ENCODE measurements at regions not wholly inside any gene's neighbourhood (a gene's known extent, or its start where the extent isn't known, plus 50 kb on each side); places are given as distances from the start of the nearest gene placed in this dataset.

- TF ChIP-seq CTCF (IDR thresholded peaks at IDR 0.05) (no peak), POLR2A (IDR thresholded peaks at IDR 0.05) (no peak)
Measured at GRCh38 chr5:158155067-158155466, 296.1 kb upstream of the CLINT1 start.
